HCT116 (cell line): ENCODE measurements at regions not wholly inside any gene's neighbourhood (a gene's known extent, or its start where the extent isn't known, plus 50 kb on each side); places are given as distances from the start of the nearest gene placed in this dataset.

Experiments
- ATAC-seq: fragments of 200-7000 bp; cut with Tn5 transposase; 2 replicates; pipeline ENCODE4 v1.9.1; 2020; ENCODE audit warnings: mild to moderate bottlenecking, moderate library complexity
- BruUV-seq: library from RNA; stranded (reverse); fragments of 400-500 nt; replicated peaks from 2 replicates; lab custom pipeline; 2021; lab: Mats Ljungman, UMichigan
- CTCF ChIA-PET: fragments of 300-600 bp; sonication (Branson Sonifier 250); formaldehyde crosslinking; loops from one replicate; lab custom pipeline; 2021; ENCODE audit warnings: antibody characterized with exemption; lab: Charles Lee
- POLR2A ChIA-PET: fragments of 300-600, 350-600 bp; sonication (Branson Sonifier 250); formaldehyde crosslinking; loops from one replicate; lab custom pipeline; 2021; ENCODE audit warnings: antibody characterized with exemption; lab: Charles Lee
- RAD21 ChIA-PET, 2 experiments: fragments of 300-600 bp; sonication (Branson Sonifier 250); formaldehyde crosslinking; loops; one replicate each; lab custom pipeline; 2023; ENCODE audit warnings: low total read pairs in 2 of 2; ENCODE audit not compliant: uncharacterized antibody in 2 of 2, unreplicated experiment in 2 of 2, low non-redundant PET in 1 of 2; lab: Charles Lee
- DNase-seq: peaks from one replicate; pipeline ENCODE4 v3.0.0-alpha.2; 2010; ENCODE audit warnings: low read depth, low spot score
- H2AFZ ChIP-seq: fragments of 200-600 bp; shearing (Covaris generic), sonication (generic); 2 replicates; pipeline ENCODE4 v1.6.1; 2017; ENCODE audit warnings: low read depth, mixed run types, mixed read lengths, antibody characterized with exemption, low read length; ENCODE audit not compliant: poor library complexity, severe bottlenecking
- H3K27ac ChIP-seq: 2 replicates; pipeline ENCODE4 v1.5.1; 2012; ENCODE audit warnings: low read depth, low read length
- H3K27me3 ChIP-seq: fragments of 200-600 bp; sonication (generic); 2 replicates; pipeline ENCODE4 v1.6.1; 2016; ENCODE audit warnings: mixed run types, low read length, mixed read lengths; ENCODE audit not compliant: insufficient read depth
- H3K36me3 ChIP-seq, 2 experiments: fragments of 200-500 bp in 1 of 2; fragments of 200-600 bp in 1 of 2; sonication (Bioruptor generic) in 1 of 2; sonication (generic) in 1 of 2; 2 replicates each; pipeline versions ENCODE4 v1.5.1 to v1.6.1; 2014 to 2016; ENCODE audit warnings: low read length in 2 of 2, inconsistent platforms in 1 of 2, mixed read lengths in 1 of 2, mixed run types in 1 of 2; ENCODE audit not compliant: insufficient read depth in 2 of 2, control insufficient read depth in 1 of 2
- H3K4me1 ChIP-seq, 2 experiments: fragments of 200-600 bp in 1 of 2; sonication (generic) in 1 of 2; 2 replicates each; pipeline versions ENCODE4 v1.5.1 to v1.6.1; 2012 to 2017; ENCODE audit warnings: low read length in 2 of 2, inconsistent platforms in 1 of 2, mild to moderate bottlenecking in 1 of 2, mixed read lengths in 1 of 2, mixed run types in 1 of 2, moderate library complexity in 1 of 2; ENCODE audit not compliant: insufficient read depth in 2 of 2, control insufficient read depth in 1 of 2
- H3K4me2 ChIP-seq: fragments of 200-600 bp; sonication (generic); 2 replicates; pipeline ENCODE4 v1.6.1; 2017; ENCODE audit warnings: mixed run types, low read length, mixed read lengths
- H3K4me3 ChIP-seq, 2 experiments: fragments of 200-600 bp in 1 of 2; sonication (generic) in 1 of 2; replicated peaks in 1 of 2; 2 replicates each; pipeline ENCODE4 v1.5.1; 2011 to 2016; ENCODE audit warnings: low read length in 2 of 2, control low read depth in 1 of 2, low read depth in 1 of 2, mild to moderate bottlenecking in 1 of 2, mixed read lengths in 1 of 2, mixed run types in 1 of 2
- H3K79me2 ChIP-seq: fragments of 200-600 bp; sonication (generic); 2 replicates; pipeline ENCODE4 v1.6.1; 2017; ENCODE audit warnings: mild to moderate bottlenecking, mixed run types, low read length, moderate library complexity, mixed read lengths; ENCODE audit not compliant: insufficient read depth
- H3K9ac ChIP-seq: fragments of 200-600 bp; sonication (generic); 2 replicates; pipeline ENCODE4 v1.6.1; 2016; ENCODE audit warnings: low read length, mixed read lengths
- H3K9me2 ChIP-seq: fragments of 200-600 bp; sonication (generic), shearing (Covaris generic); 2 replicates; pipeline ENCODE4 v1.6.1; 2017; ENCODE audit warnings: mixed run types, mild to moderate bottlenecking, moderate library complexity; ENCODE audit not compliant: insufficient read depth
- H3K9me3 ChIP-seq, 2 experiments: fragments of 200-500 bp in 1 of 2; fragments of 200-600 bp in 1 of 2; sonication (Bioruptor generic) in 1 of 2; sonication (generic) in 1 of 2; 2 replicates each; pipeline ENCODE4 v1.6.1; 2014 to 2017; ENCODE audit warnings: low read length in 2 of 2, mixed read lengths in 2 of 2, inconsistent platforms in 1 of 2, low read depth in 1 of 2, mild to moderate bottlenecking in 1 of 2, mixed run types in 1 of 2, moderate library complexity in 1 of 2; ENCODE audit not compliant: control insufficient read depth in 1 of 2, insufficient read depth in 1 of 2
- H4K20me1 ChIP-seq: fragments of 200-600 bp; sonication (generic), shearing (Covaris generic); 2 replicates; pipeline ENCODE4 v1.6.1; 2017; ENCODE audit warnings: mixed run types, mild to moderate bottlenecking, moderate library complexity; ENCODE audit not compliant: insufficient read depth
- ATF3 ChIP-seq: IDR thresholded peaks from 2 replicates; pipeline ENCODE4 v1.6.1; 2012
- CEBPB ChIP-seq: IDR thresholded peaks from 2 replicates; pipeline ENCODE4 v1.6.1; 2012; ENCODE audit warnings: low read depth
- EGR1 ChIP-seq: IDR thresholded peaks from 2 replicates; pipeline ENCODE4 v1.6.1; 2012; ENCODE audit warnings: low read depth
- ELF1 ChIP-seq: IDR thresholded peaks from 2 replicates; pipeline ENCODE4 v1.6.1; 2012; ENCODE audit warnings: low read depth, borderline replicate concordance
- JUND ChIP-seq: IDR thresholded peaks from 2 replicates; pipeline ENCODE4 v1.6.1; 2012
- REST ChIP-seq: IDR thresholded peaks from 2 replicates; pipeline ENCODE4 v1.6.1; 2012; ENCODE audit warnings: low read depth
- SIN3A ChIP-seq: IDR thresholded peaks from 2 replicates; pipeline ENCODE4 v1.6.1; 2012; ENCODE audit warnings: low read depth
- SP1 ChIP-seq: IDR thresholded peaks from 2 replicates; pipeline ENCODE4 v1.6.1; 2012; ENCODE audit warnings: low read depth
- SRF ChIP-seq: IDR thresholded peaks from 2 replicates; pipeline ENCODE4 v1.6.1; 2012; ENCODE audit warnings: low read depth
- YY1 ChIP-seq: IDR thresholded peaks from 2 replicates; pipeline ENCODE4 v1.6.1; 2011; ENCODE audit warnings: low read length, low read depth, moderate library complexity, mild to moderate bottlenecking; ENCODE audit not compliant: insufficient replicate concordance; ENCODE audit errors: extremely low read depth
- ZFX ChIP-seq: fragments of 450-650 bp; IDR thresholded peaks from 2 replicates; pipeline ENCODE4 v1.6.1; 2017
- ZNF274 ChIP-seq: fragments of 200-500 bp; sonication (Bioruptor generic); IDR thresholded peaks from 2 replicates; pipeline ENCODE4 v1.6.1; 2014; ENCODE audit warnings: mild to moderate bottlenecking, low read depth, low read length, inconsistent platforms
- intact Hi-C: fragments of 100-400 bp; cut with micrococcal nuclease; formaldehyde crosslinking; loops from 2 replicates; pipeline ENCODE4 v1.10.0; 2022

DNA sequence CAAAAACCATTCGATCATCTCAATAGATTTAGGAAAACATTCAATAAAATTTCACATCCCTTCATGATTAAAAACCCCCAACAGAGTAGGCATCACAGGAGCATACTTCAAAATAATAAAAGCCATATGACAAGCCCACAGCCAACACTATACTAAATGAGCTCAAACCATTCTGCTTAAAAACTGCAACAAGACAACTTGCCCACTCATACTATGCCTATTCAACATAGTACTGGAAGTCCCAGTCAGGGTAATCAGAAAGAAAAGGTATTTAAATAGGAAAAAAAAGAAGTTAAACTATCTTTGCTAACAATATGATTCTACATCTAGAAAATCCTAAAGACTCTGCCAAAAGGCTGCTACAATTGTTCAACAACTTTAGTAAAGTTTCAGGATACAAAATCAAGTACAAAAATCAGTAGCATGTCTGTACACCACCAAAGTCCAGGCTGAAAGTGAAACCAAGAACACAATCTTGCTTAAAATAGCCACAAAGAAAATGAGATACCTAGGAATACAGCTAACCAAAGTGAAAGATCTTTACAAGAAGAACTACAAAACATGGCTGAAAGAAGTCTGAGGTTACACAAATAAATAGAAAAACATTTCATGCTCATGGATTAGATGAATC lies 882.6 kb downstream of the GRM8 start:
- Histone ChIP-seq H3K27me3 (no peaks in the 10 kb centered on the region), H3K27ac (no peak overlapping the region), H3K9ac (no peak overlapping the region), H3K9me2 (no peaks in the 10 kb centered on the region), H4K20me1 (no peaks in the 10 kb centered on the region), H3K36me3 (no peaks in the 10 kb centered on the region), H3K9me3 (no peaks in the 10 kb centered on the region), H3K4me2 (no peak overlapping the region), H3K79me2 (no peaks in the 10 kb centered on the region), H3K4me1 (no peaks in the 10 kb centered on the region), H3K4me3 (no peak overlapping the region), H2AFZ (no peak overlapping the region)
- TF ChIP-seq YY1, result no peak
- TF ChIP-seq SP1, result no peak
- no peak for TF ChIP-seq CEBPB
- no peak for TF ChIP-seq ZNF274
- TF ChIP-seq ATF3, result no peak
- no peak for TF ChIP-seq ELF1
- TF ChIP-seq SRF, result no peak
- no peak for TF ChIP-seq ZFX
- TF ChIP-seq EGR1, result no peak
- no peak for TF ChIP-seq JUND
- no peak for TF ChIP-seq REST
- no peak for TF ChIP-seq SIN3A
- CTCF ChIA-PET, result no interaction called here
- ATAC-seq (no peak), DNase-seq (no peak)
- POLR2A ChIA-PET, result no interaction called here
- RAD21 ChIA-PET, result no interaction called here
- BruUV-seq, result no TSS peak
- intact Hi-C loops, result no loop called here
